H9 (cell line): ENCODE measurements at regions not wholly inside any gene's neighbourhood (a gene's known extent, or its start where the extent isn't known, plus 50 kb on each side); places are given as distances from the start of the nearest gene placed in this dataset.

ENCODE experiments used
- DNase-seq: peaks from one replicate; pipeline ENCODE4 v3.0.0-alpha.2; 2017
- H2AFZ ChIP-seq: one replicate; pipeline ENCODE4 v1.6.1; 2013; ENCODE audit warnings: mild to moderate bottlenecking, low read length, control low read depth, moderate library complexity
- H2AK5ac ChIP-seq: 2 replicates; pipeline ENCODE4 v1.6.1; 2013; ENCODE audit warnings: low read length, control low read depth, mixed read lengths; ENCODE audit not compliant: insufficient read length
- H2BK120ac ChIP-seq: one replicate; pipeline ENCODE4 v1.6.1; 2013; ENCODE audit warnings: low read depth, mild to moderate bottlenecking, low read length, control low read depth, inconsistent platforms; ENCODE audit not compliant: poor library complexity, severe bottlenecking
- H2BK12ac ChIP-seq: 2 replicates; pipeline ENCODE4 v1.6.1; 2013; ENCODE audit warnings: low read length, control low read depth, mixed read lengths, low read depth; ENCODE audit not compliant: insufficient read length
- H2BK15ac ChIP-seq: 2 replicates; pipeline ENCODE4 v1.6.1; 2013; ENCODE audit warnings: low read depth, low read length, control low read depth
- H2BK20ac ChIP-seq: one replicate; pipeline ENCODE4 v1.6.1; 2013; ENCODE audit warnings: low read depth, mild to moderate bottlenecking, low read length, control low read depth, inconsistent platforms; ENCODE audit not compliant: poor library complexity, severe bottlenecking
- H2BK5ac ChIP-seq: 2 replicates; pipeline ENCODE4 v1.6.1; 2013; ENCODE audit warnings: low read length, control low read depth, mixed read lengths; ENCODE audit not compliant: insufficient read length
- H3K14ac ChIP-seq: 2 replicates; pipeline ENCODE4 v1.6.1; 2013; ENCODE audit warnings: low read length, control low read depth; ENCODE audit not compliant: insufficient read depth
- H3K18ac ChIP-seq: 2 replicates; pipeline ENCODE4 v1.6.1; 2013; ENCODE audit warnings: low read depth, mild to moderate bottlenecking, mixed read lengths, low read length, control low read depth; ENCODE audit not compliant: insufficient read length
- H3K23ac ChIP-seq: 2 replicates; pipeline ENCODE4 v1.6.1; 2013; ENCODE audit warnings: low read length, control low read depth, mixed read lengths, low read depth; ENCODE audit not compliant: insufficient read length
- H3K23me2 ChIP-seq: 2 replicates; pipeline ENCODE4 v1.6.1; 2013; ENCODE audit warnings: low read depth, mild to moderate bottlenecking, mixed read lengths, low read length, control low read depth; ENCODE audit not compliant: insufficient read length, poor library complexity, severe bottlenecking
- H3K27ac ChIP-seq: 2 replicates; pipeline ENCODE4 v1.5.1; 2013; ENCODE audit warnings: low read length, control low read depth, mixed read lengths, low read depth; ENCODE audit not compliant: insufficient read length
- H3K27me3 ChIP-seq: 2 replicates; pipeline ENCODE4 v1.6.1; 2013; ENCODE audit warnings: low read length, control low read depth, inconsistent platforms; ENCODE audit not compliant: insufficient read depth
- H3K4ac ChIP-seq: 2 replicates; pipeline ENCODE4 v1.6.1; 2013; ENCODE audit warnings: low read depth, mild to moderate bottlenecking, control low read depth, inconsistent platforms, low read length, moderate library complexity
- H3K4me1 ChIP-seq: 2 replicates; pipeline ENCODE4 v1.6.1; 2013; ENCODE audit warnings: low read length, control low read depth, inconsistent platforms; ENCODE audit not compliant: insufficient read depth
- H3K4me2 ChIP-seq: 2 replicates; pipeline ENCODE4 v1.6.1; 2013; ENCODE audit warnings: low read length, control low read depth, mixed read lengths; ENCODE audit not compliant: insufficient read length, insufficient read depth
- H3K56ac ChIP-seq: 2 replicates; pipeline ENCODE4 v1.6.1; 2013; ENCODE audit warnings: low read depth, mild to moderate bottlenecking, mixed read lengths, low read length, control low read depth; ENCODE audit not compliant: insufficient read length
- H3K79me1 ChIP-seq: 2 replicates; pipeline ENCODE4 v1.6.1; 2013; ENCODE audit warnings: low read depth, mild to moderate bottlenecking, moderate library complexity, low read length, control low read depth, inconsistent platforms; ENCODE audit not compliant: insufficient read depth, poor library complexity, severe bottlenecking
- H3K79me2 ChIP-seq: 2 replicates; pipeline ENCODE4 v1.6.1; 2013; ENCODE audit warnings: low read length, control low read depth, inconsistent platforms; ENCODE audit not compliant: insufficient read depth
- H3K9ac ChIP-seq: 2 replicates; pipeline ENCODE4 v1.6.1; 2013; ENCODE audit warnings: low read length, control low read depth, mixed read lengths; ENCODE audit not compliant: insufficient read length; ENCODE audit errors: extremely low read depth
- H3K9me3 ChIP-seq: one replicate; pipeline ENCODE4 v1.6.1; 2013; ENCODE audit warnings: low read depth, low read length, inconsistent platforms; ENCODE audit not compliant: control insufficient read depth
- H3T11ph ChIP-seq: one replicate; pipeline ENCODE4 v1.6.1; 2013; ENCODE audit warnings: mild to moderate bottlenecking, low read length, control low read depth, inconsistent platforms
- H4K20me1 ChIP-seq: one replicate; pipeline ENCODE4 v1.6.1; 2013; ENCODE audit not compliant: control insufficient read depth, insufficient read length, insufficient read depth
- H4K5ac ChIP-seq: 2 replicates; pipeline ENCODE4 v1.6.1; 2013; ENCODE audit warnings: low read depth, mild to moderate bottlenecking, mixed read lengths, low read length, control low read depth; ENCODE audit not compliant: insufficient read length
- H4K8ac ChIP-seq: replicated peaks from 2 replicates; pipeline ENCODE4 v1.6.1; 2013; ENCODE audit warnings: low read length, control low read depth, mixed read lengths, low read depth; ENCODE audit not compliant: insufficient read length
- H4K91ac ChIP-seq: 2 replicates; pipeline ENCODE4 v1.6.1; 2013; ENCODE audit warnings: low read depth, mild to moderate bottlenecking, moderate library complexity, mixed read lengths, low read length, control low read depth; ENCODE audit not compliant: insufficient read length
- H3K27ac Mint-ChIP-seq, 3 experiments: 2 replicates in 2 of 3; 3 replicates in 1 of 3; pipeline ENCODE4 v1.8.0; 2020 to 2021; ENCODE audit warnings: mixed read lengths in 3 of 3, mild to moderate bottlenecking in 1 of 3, moderate library complexity in 1 of 3
- H3K27me3 Mint-ChIP-seq: 2 replicates; pipeline ENCODE4 v1.8.0; 2021; ENCODE audit warnings: low read depth, mild to moderate bottlenecking, moderate library complexity, mixed read lengths
- H3K36me3 Mint-ChIP-seq, 3 experiments: 2 replicates in 2 of 3; 3 replicates in 1 of 3; pipeline ENCODE4 v1.8.0; 2020 to 2021; ENCODE audit warnings: low read depth in 3 of 3, mixed read lengths in 3 of 3; ENCODE audit not compliant: insufficient read depth in 1 of 3
- H3K4me1 Mint-ChIP-seq, 2 experiments: 2 replicates each; pipeline ENCODE4 v1.8.0; 2020; ENCODE audit warnings: mixed read lengths in 2 of 2
- H3K4me3 Mint-ChIP-seq, 2 experiments: 2 replicates in 1 of 2; 3 replicates in 1 of 2; pipeline ENCODE4 v1.8.0; 2020 to 2021; ENCODE audit warnings: mild to moderate bottlenecking in 2 of 2, mixed read lengths in 2 of 2, moderate library complexity in 1 of 2
- H3K9me3 Mint-ChIP-seq, 2 experiments: 2 replicates in 1 of 2; 3 replicates in 1 of 2; pipeline ENCODE4 v1.8.0; 2020; ENCODE audit warnings: mild to moderate bottlenecking in 2 of 2, mixed read lengths in 2 of 2, moderate library complexity in 1 of 2
- WGBS: extraction: QIAGEN DNeasy Blood & Tissue Kit; methylation state at CpG from one replicate; pipeline ENCODE4 v1.1.7; 2013; ENCODE audit warnings: missing lambda C conversion rate, low lambda C conversion rate, mixed read lengths; ENCODE audit not compliant: insufficient read length; ENCODE audit errors: extremely low coverage; 5-methylcytosine and 5-hydroxymethylcytosine counted together
- TF ChIP-seq, protein P1 (sequence below): fragments of 200-600 bp; sonication (generic); conservative IDR thresholded peaks from 3 replicates; pipeline ENCODE4 v1.8.0; 2021; ENCODE audit warnings: antibody characterized with exemption, mild to moderate bottlenecking

DNA sequence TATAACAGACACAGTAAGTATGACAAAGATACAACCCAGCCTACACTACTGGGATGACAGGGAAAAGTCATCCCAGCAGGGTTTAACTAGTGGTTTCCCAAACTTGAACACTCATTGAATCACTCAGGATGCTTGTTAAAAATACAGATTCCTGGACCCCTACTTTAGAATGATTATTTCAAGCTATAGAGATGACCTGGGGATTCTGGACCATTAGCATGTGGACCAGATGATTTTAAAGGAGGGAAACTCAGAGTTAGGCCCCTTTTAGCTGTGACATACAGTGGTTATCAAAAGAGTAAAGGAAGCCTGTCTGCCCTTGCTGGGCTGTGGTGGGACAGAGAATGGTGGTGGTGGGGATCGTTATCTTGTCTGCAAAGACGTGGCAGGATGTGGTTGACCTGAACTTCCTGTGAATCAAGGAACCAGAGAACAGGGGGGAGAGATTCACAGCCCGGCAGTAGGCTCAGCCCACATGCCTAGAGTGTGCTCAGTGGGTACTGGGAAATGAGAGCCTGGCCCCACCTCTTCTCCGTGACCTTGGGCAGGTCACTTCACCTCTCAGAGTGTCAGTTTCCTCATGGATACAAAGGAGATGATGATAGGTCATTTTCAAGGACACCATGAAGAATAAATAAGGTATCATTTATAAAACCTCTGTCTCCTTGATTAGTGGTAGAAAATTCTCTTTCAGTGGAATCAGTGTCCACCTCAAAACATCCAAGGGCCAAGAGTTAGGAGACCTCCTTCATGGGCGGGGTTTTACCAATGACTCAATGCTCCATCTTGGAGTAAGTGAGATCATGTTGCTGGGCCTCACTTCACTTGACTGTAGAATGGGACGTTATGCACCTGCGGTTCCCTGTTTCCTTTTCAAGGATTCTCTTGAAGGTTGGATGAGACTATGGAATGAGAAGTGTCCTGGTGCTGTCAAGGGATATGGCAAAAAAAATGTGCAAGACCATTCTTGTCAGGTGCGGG, 306.5 kb downstream of the RPLP1 start:
- Histone ChIP-seq H2BK20ac (no peak overlapping the region), H3K9me3 (no peaks in the 10 kb centered on the region), H3K56ac (no peak overlapping the region), H3K9ac (no peak overlapping the region), H3K4me1 (peaks cover 4% of the 10 kb centered on the region; the same call in 1 of the 2 replicates), H2BK15ac (no peak overlapping the region), H2AK5ac (no peak overlapping the region), H3K23me2 (no peaks in the 10 kb centered on the region), H2BK120ac (no peak overlapping the region), H4K8ac (no peak overlapping the region), H3K27me3 (no peaks in the 10 kb centered on the region), H4K91ac (no peak overlapping the region), H4K5ac (no peak overlapping the region), H2BK12ac (no peak overlapping the region), H3K18ac (no peak overlapping the region), H3K79me2 (no peaks in the 10 kb centered on the region), H3K79me1 (no peaks in the 10 kb centered on the region), H3K27ac (no peak overlapping the region), H3K4me2 (no peak overlapping the region), H3K14ac (no peak overlapping the region; the same call in 1 of the 2 replicates), H4K20me1 (no peaks in the 10 kb centered on the region), H2AFZ (no peak overlapping the region), H3T11ph (no peak overlapping the region), H3K4ac (no peak overlapping the region), H3K23ac (no peak overlapping the region), H2BK5ac (no peak overlapping the region)
- WGBS: no CpG with 5 or more reads among the region's 8 CpGs
- no peak overlapping the region; a peak in 1 of 5 replicates for H3K4me3 Mint-ChIP-seq
- TF ChIP-seq, protein P1, sequence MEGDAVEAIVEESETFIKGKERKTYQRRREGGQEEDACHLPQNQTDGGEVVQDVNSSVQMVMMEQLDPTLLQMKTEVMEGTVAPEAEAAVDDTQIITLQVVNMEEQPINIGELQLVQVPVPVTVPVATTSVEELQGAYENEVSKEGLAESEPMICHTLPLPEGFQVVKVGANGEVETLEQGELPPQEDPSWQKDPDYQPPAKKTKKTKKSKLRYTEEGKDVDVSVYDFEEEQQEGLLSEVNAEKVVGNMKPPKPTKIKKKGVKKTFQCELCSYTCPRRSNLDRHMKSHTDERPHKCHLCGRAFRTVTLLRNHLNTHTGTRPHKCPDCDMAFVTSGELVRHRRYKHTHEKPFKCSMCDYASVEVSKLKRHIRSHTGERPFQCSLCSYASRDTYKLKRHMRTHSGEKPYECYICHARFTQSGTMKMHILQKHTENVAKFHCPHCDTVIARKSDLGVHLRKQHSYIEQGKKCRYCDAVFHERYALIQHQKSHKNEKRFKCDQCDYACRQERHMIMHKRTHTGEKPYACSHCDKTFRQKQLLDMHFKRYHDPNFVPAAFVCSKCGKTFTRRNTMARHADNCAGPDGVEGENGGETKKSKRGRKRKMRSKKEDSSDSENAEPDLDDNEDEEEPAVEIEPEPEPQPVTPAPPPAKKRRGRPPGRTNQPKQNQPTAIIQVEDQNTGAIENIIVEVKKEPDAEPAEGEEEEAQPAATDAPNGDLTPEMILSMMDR: no peak
- H3K27ac Mint-ChIP-seq: no peak overlapping the region
- H3K4me1 Mint-ChIP-seq: peaks cover 11 to 14% of the 10 kb centered on the region in 2 experiments
- DNase-seq: no peak
- no peaks in the 10 kb centered on the region for H3K9me3 Mint-ChIP-seq
- H3K36me3 Mint-ChIP-seq: no peaks in the 10 kb centered on the region
- peaks cover 7% of the 10 kb centered on the region for H3K27me3 Mint-ChIP-seq
